ENCODE measurements at regions not wholly inside any gene's neighbourhood (a gene's known extent, or its start where the extent isn't known, plus 50 kb on each side); places are given as distances from the start of the nearest gene placed in this dataset.

GRCh38 chr2:239464166-239465016 lies 63.6 kb upstream of the HDAC4 start:
- DNase-seq (ENCODE audit: low read depth, low spot score) = no peak
- RAD21 ChIA-PET (ENCODE audit: unreplicated experiment) = no interaction called here
- FAIRE-seq = no peak
- no peak for ATAC-seq
- CTCF ChIA-PET = no interaction called here
- Histone ChIP-seq H3K9me3 (replicated peaks; ENCODE audit: control insufficient read depth, insufficient read depth, low read length) (no peaks in the 10 kb centered on the region), H3K27ac (ENCODE audit: control insufficient read depth, insufficient read depth) (no peak overlapping the region), H3K4me2 (ENCODE audit: control insufficient read depth, insufficient read depth) (no peak overlapping the region), H2AFZ (ENCODE audit: control insufficient read depth, low read depth, low read length) (no peak overlapping the region), H3K4me1 (ENCODE audit: control insufficient read depth, insufficient read depth, low read length) (no peaks in the 10 kb centered on the region), H4K20me1 (ENCODE audit: control insufficient read depth, insufficient read depth) (no peaks in the 10 kb centered on the region), H3K9ac (ENCODE audit: control insufficient read depth, insufficient read depth, low read length) (no peak overlapping the region), H3K4me3 (no peak overlapping the region), H3K79me2 (ENCODE audit: control insufficient read depth, insufficient read depth, low read length) (no peaks in the 10 kb centered on the region), H3K36me3 (ENCODE audit: control insufficient read depth in 2 of 2, insufficient read depth in 2 of 2, low read length in 1 of 2) (no peaks in the 10 kb centered on the region), H3K27me3 (replicated peaks in 1 of 2; ENCODE audit: control insufficient read depth in 2 of 2, insufficient read depth in 2 of 2, low read length in 1 of 2) (no peaks in the 10 kb centered on the region; a peak in 2 of 4 replicates)
- intact Hi-C loops (cut with micrococcal nuclease; ENCODE audit: unreplicated experiment) = no loop called here
- POLR2A ChIA-PET = no interaction called here
- WGBS (ENCODE audit: insufficient coverage, insufficient replicate concordance, low lambda C conversion rate, missing lambda C conversion rate) = 30% methylated on average over 21 of the region's 21 CpGs
- in situ Hi-C loops (cut with MboI) = no loop called here
- SMC1A ChIA-PET (ENCODE audit: uncharacterized antibody, unreplicated experiment) = no interaction called here
- BruUV-seq (replicated peaks) = no TSS peak
- no peak for TF ChIP-seq BCL11A (IDR thresholded peaks at IDR 0.05; ENCODE audit: low read depth, low read length)

GRCh38 chr2:239463541-239464165 lies 62.8 kb upstream of the HDAC4 start:
- ChIA-PET POLR2A (no interaction called here), CTCF (no interaction called here), RAD21 (ENCODE audit: unreplicated experiment) (no interaction called here), SMC1A (ENCODE audit: uncharacterized antibody, unreplicated experiment) (no interaction called here)
- H3K27me3 ChIP-seq (replicated peaks in 1 of 2; ENCODE audit: control insufficient read depth in 2 of 2, insufficient read depth in 2 of 2, low read length in 1 of 2) = no peaks in the 10 kb centered on the region; a peak in 2 of 4 replicates
- H3K79me2 ChIP-seq (ENCODE audit: control insufficient read depth, insufficient read depth, low read length) = no peaks in the 10 kb centered on the region
- in situ Hi-C loops (cut with MboI) = no loop called here
- H3K9ac ChIP-seq (ENCODE audit: control insufficient read depth, insufficient read depth, low read length) = no peak overlapping the region
- FAIRE-seq (no peak), DNase-seq (ENCODE audit: low read depth, low spot score) (no peak), ATAC-seq (no peak)
- no peaks in the 10 kb centered on the region for H4K20me1 ChIP-seq (ENCODE audit: control insufficient read depth, insufficient read depth)
- intact Hi-C loops (cut with micrococcal nuclease; ENCODE audit: unreplicated experiment) = no loop called here
- no peak overlapping the region for H2AFZ ChIP-seq (ENCODE audit: control insufficient read depth, low read depth, low read length)
- no peak overlapping the region for H3K4me2 ChIP-seq (ENCODE audit: control insufficient read depth, insufficient read depth)
- WGBS (ENCODE audit: insufficient coverage, insufficient replicate concordance, low lambda C conversion rate, missing lambda C conversion rate) = 24% methylated on average over 16 of the region's 16 CpGs
- no peaks in the 10 kb centered on the region for H3K4me1 ChIP-seq (ENCODE audit: control insufficient read depth, insufficient read depth, low read length)
- H3K9me3 ChIP-seq (replicated peaks; ENCODE audit: control insufficient read depth, insufficient read depth, low read length) = no peaks in the 10 kb centered on the region
- no peaks in the 10 kb centered on the region for H3K36me3 ChIP-seq (ENCODE audit: control insufficient read depth in 2 of 2, insufficient read depth in 2 of 2, low read length in 1 of 2)
- TF ChIP-seq CUX1 (IDR thresholded peaks at IDR 0.05; ENCODE audit: insufficient replicate concordance, low read depth, low read length) = no peak
- TF ChIP-seq IRF4 (IDR thresholded peaks at IDR 0.05; ENCODE audit: low read depth, low read length) = no peak
- TF ChIP-seq SMC3 (IDR thresholded peaks at IDR 0.05; ENCODE audit: borderline replicate concordance, low read length) = no peak
- no peak for TF ChIP-seq PAX5 (IDR thresholded peaks at IDR 0.05; ENCODE audit: borderline replicate concordance, low read depth, low read length)
- no peak for TF ChIP-seq ZZZ3 (IDR thresholded peaks at IDR 0.05; ENCODE audit: control insufficient read depth, insufficient read length, low read depth)
- TF ChIP-seq STAT1 (conservative IDR thresholded peaks at IDR 0.05) = no peak
- no peak for TF ChIP-seq PML (IDR thresholded peaks at IDR 0.05; ENCODE audit: low read length)
- no peak for TF ChIP-seq RB1 (IDR thresholded peaks at IDR 0.05; ENCODE audit: borderline replicate concordance)
- H3K27ac ChIP-seq (ENCODE audit: control insufficient read depth, insufficient read depth) = no peak overlapping the region
- no peak overlapping the region for H3K4me3 ChIP-seq
- no TSS peak for BruUV-seq (replicated peaks)

All from GM12878 (cell line).